ENCODE measurements at regions not wholly inside any gene's neighbourhood (a gene's known extent, or its start where the extent isn't known, plus 50 kb on each side); places are given as distances from the start of the nearest gene placed in this dataset.
A peak's percentile ranks its signal among the peaks of the same experiment; 100 is the strongest.

DNA sequence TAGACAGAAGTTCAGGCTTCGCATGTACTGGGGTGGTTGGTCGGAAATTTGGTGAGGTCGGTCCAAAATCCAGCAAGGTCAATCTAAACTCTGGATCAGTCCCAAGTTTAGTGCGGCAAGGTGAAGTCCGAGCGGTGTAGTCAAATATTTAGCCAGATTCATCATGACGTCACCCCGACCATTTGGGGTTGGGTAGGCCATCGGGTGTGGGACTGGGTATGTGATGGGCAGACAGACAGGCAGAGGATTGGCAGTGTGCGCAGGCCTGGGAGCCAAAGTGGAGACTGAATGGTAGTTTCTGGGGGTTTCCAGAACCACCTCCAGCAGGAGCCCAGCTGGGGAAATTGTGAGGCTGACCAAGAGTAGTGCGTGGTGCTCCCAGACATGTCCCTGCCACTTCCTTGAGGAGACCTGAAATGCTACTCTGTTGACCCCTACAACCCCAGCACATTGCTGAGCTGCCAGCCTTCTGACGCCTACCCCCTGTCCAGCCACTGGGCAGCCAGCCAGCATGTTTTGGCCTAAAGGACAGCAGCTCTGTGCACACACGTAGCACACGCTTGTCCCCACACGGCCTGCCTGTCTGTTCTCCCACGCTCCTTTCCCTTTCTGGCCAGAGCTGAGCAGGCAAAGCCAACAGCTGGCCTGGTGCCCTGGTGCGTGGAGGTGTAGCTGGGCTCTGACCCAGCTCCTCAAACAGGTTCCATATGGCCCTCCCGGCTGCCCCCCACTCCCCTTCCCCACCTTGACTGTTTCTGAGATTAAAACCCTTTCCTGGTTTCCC is 55.9 kb downstream of the FAM241B start:
- Histone ChIP-seq H3K27ac (ENCODE audit: low read depth in 2 of 2, low read length in 2 of 2) (peak overlapping the region; percentile 83 to 92), H3K9me3 (ENCODE audit: control insufficient read depth in 2 of 3, insufficient read depth in 1 of 3, low read length in 3 of 3) (no peaks in the 10 kb centered on the region), H3K4me1 (ENCODE audit: control insufficient read depth in 2 of 3, insufficient read depth in 2 of 3, low read depth in 1 of 3, low read length in 3 of 3) (peaks cover 0 to 26% (median 20%) of the 10 kb centered on the region in 3 donors), H3K27me3 (ENCODE audit: control insufficient read depth, insufficient read depth, low read length) (no peaks in the 10 kb centered on the region), H3K36me3 (ENCODE audit: control insufficient read depth in 2 of 3, insufficient read depth in 3 of 3, low read length in 3 of 3) (no peaks in the 10 kb centered on the region), H3K9ac (ENCODE audit: low read length in 3 of 3) (no peak overlapping the region), H3K4me3 (ENCODE audit: low read length in 3 of 3) (peak overlapping the region in 1 of 3 donors; percentile 58)
- FAIRE-seq (no peak), DNase-seq (peak; percentile 60 to 94 (median 71))
- intact Hi-C loops (cut with DNase I): no loop called here
- TF ChIP-seq, protein P1, sequence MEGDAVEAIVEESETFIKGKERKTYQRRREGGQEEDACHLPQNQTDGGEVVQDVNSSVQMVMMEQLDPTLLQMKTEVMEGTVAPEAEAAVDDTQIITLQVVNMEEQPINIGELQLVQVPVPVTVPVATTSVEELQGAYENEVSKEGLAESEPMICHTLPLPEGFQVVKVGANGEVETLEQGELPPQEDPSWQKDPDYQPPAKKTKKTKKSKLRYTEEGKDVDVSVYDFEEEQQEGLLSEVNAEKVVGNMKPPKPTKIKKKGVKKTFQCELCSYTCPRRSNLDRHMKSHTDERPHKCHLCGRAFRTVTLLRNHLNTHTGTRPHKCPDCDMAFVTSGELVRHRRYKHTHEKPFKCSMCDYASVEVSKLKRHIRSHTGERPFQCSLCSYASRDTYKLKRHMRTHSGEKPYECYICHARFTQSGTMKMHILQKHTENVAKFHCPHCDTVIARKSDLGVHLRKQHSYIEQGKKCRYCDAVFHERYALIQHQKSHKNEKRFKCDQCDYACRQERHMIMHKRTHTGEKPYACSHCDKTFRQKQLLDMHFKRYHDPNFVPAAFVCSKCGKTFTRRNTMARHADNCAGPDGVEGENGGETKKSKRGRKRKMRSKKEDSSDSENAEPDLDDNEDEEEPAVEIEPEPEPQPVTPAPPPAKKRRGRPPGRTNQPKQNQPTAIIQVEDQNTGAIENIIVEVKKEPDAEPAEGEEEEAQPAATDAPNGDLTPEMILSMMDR (IDR thresholded peaks at IDR 0.05; ENCODE audit: borderline replicate concordance, extremely low read depth, insufficient read depth): no peak

DNA sequence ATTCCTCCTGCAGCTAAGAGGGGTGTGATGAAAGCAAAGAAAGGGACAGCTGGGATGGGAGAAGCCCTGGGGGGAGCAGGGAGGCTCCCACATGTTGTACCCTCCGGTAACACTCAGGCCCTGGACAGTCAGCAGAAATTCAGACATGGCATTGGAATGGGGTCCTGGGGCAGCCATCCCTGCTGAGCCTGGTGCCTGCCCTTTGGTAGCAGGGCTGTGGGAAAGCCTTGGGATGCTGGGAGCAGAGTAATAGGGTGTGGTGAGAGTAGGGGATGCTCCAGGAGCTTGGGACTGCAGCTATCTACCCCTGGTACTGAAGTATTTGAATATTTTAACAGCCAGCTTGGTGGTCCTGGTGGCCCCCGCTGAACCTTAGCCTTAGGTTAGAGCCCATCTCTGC is 56.8 kb downstream of the FAM241B start:
- no peaks in the 10 kb centered on the region for H3K36me3 ChIP-seq (ENCODE audit: control insufficient read depth in 2 of 3, insufficient read depth in 3 of 3, low read length in 3 of 3)
- H3K27me3 ChIP-seq (ENCODE audit: control insufficient read depth, insufficient read depth, low read length): no peaks in the 10 kb centered on the region
- intact Hi-C loops (cut with DNase I): no loop called here
- peaks cover 0 to 25% (median 20%) of the 10 kb centered on the region in 3 donors for H3K4me1 ChIP-seq (ENCODE audit: control insufficient read depth in 2 of 3, insufficient read depth in 2 of 3, low read depth in 1 of 3, low read length in 3 of 3)
- H3K4me3 ChIP-seq (ENCODE audit: low read length in 3 of 3): no peak overlapping the region
- peak overlapping the region; percentile 74 to 92 for H3K27ac ChIP-seq (ENCODE audit: low read depth in 2 of 2, low read length in 2 of 2)
- TF ChIP-seq, protein P1 (IDR thresholded peaks at IDR 0.05; ENCODE audit: borderline replicate concordance, extremely low read depth, insufficient read depth): no peak
- FAIRE-seq (no peak), DNase-seq (no peak)
- H3K9ac ChIP-seq (ENCODE audit: low read length in 3 of 3): no peak overlapping the region
- H3K9me3 ChIP-seq (ENCODE audit: control insufficient read depth in 2 of 3, insufficient read depth in 1 of 3, low read length in 3 of 3): no peaks in the 10 kb centered on the region

DNA sequence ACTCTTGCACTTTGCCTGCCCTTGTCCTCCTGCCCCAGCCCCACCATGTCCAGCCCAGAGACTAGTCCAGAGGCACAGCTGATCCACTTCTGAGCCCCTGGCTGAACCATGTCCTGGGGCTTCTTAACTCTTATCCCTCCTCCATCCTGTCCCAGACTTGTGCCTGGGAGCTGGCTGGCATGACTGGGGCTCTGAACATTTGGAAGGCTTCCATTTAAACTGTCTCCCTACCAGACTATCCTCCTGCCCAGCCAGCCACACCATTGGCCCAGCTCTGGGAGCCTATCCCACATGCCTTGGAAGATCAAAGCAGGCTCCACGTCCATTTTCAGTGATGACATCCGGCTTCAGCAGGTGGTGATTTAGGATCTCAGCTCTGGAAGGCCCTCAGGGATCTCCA is 57.4 kb downstream of the FAM241B start:
- FAIRE-seq: no peak
- no peak overlapping the region for H3K9ac ChIP-seq (ENCODE audit: low read length in 3 of 3)
- intact Hi-C loops (cut with DNase I): no loop called here
- TF ChIP-seq, protein P1 (IDR thresholded peaks at IDR 0.05; ENCODE audit: borderline replicate concordance, extremely low read depth, insufficient read depth): no peak
- no peak for DNase-seq
- no peaks in the 10 kb centered on the region for H3K9me3 ChIP-seq (ENCODE audit: control insufficient read depth in 2 of 3, insufficient read depth in 1 of 3, low read length in 3 of 3)
- no peak overlapping the region for H3K4me3 ChIP-seq (ENCODE audit: low read length in 3 of 3)
- no peaks in the 10 kb centered on the region for H3K36me3 ChIP-seq (ENCODE audit: control insufficient read depth in 2 of 3, insufficient read depth in 3 of 3, low read length in 3 of 3)
- H3K27ac ChIP-seq (ENCODE audit: low read depth in 2 of 2, low read length in 2 of 2): no peak overlapping the region
- no peaks in the 10 kb centered on the region for H3K27me3 ChIP-seq (ENCODE audit: control insufficient read depth, insufficient read depth, low read length)
- H3K4me1 ChIP-seq (ENCODE audit: control insufficient read depth in 2 of 3, insufficient read depth in 2 of 3, low read depth in 1 of 3, low read length in 3 of 3): peaks cover 0 to 23% (median 20%) of the 10 kb centered on the region in 3 donors
